Common myeloid progenitor, CD34-positive (primary cell): ENCODE measurements at regions not wholly inside any gene's neighbourhood (a gene's known extent, or its start where the extent isn't known, plus 50 kb on each side); places are given as distances from the start of the nearest gene placed in this dataset.

Source experiments
- CTCF ChIA-PET: fragments of 350-600 bp; sonication (Branson Sonifier 250); formaldehyde crosslinking; loops from one replicate; lab custom pipeline; 2021; ENCODE audit warnings: antibody characterized with exemption; lab: Charles Lee
- POLR2A ChIA-PET: fragments of 350-600 bp; sonication (Branson Sonifier 250); formaldehyde crosslinking; loops from one replicate; lab custom pipeline; 2021; ENCODE audit warnings: antibody characterized with exemption; lab: Charles Lee
- DNase-seq, 3 donors: peaks; one replicate each; pipeline versions ENCODE4 v3.0.0 to v3.0.0-alpha.2; 2013
- H3K27ac ChIP-seq, 2 experiments: 1 replicate in 1 of 2; 2 replicates in 1 of 2; pipeline ENCODE4 v1.7.0; 2013; ENCODE audit warnings: inconsistent platforms in 2 of 2, low read length in 2 of 2, mild to moderate bottlenecking in 2 of 2, low read depth in 1 of 2, moderate library complexity in 1 of 2; ENCODE audit not compliant: severe bottlenecking in 2 of 2, insufficient read depth in 1 of 2, poor library complexity in 1 of 2
- H3K27me3 ChIP-seq, 5 experiments: replicated peaks in 2 of 5; 1 replicate in 3 of 5; 2 replicates in 2 of 5; pipeline versions ENCODE4 v1.6.1 to v1.7.0; 2013; ENCODE audit warnings: low read length in 4 of 5, mild to moderate bottlenecking in 2 of 5, moderate library complexity in 2 of 5, inconsistent platforms in 1 of 5; ENCODE audit not compliant: insufficient read depth in 5 of 5, control insufficient read depth in 4 of 5
- H3K36me3 ChIP-seq, 4 experiments: 1 replicate in 2 of 4; 2 replicates in 2 of 4; pipeline versions ENCODE4 v1.6.1 to v1.7.0; 2013; ENCODE audit warnings: low read length in 3 of 4, control low read depth in 1 of 4, mild to moderate bottlenecking in 1 of 4; ENCODE audit not compliant: control insufficient read depth in 4 of 4, insufficient read depth in 4 of 4
- H3K4me1 ChIP-seq, 4 experiments: 1 replicate in 3 of 4; 2 replicates in 1 of 4; pipeline versions ENCODE4 v1.6.1 to v1.7.1; 2013; ENCODE audit warnings: low read length in 3 of 4, mild to moderate bottlenecking in 3 of 4, control low read depth in 1 of 4, inconsistent platforms in 1 of 4, moderate library complexity in 1 of 4; ENCODE audit not compliant: control insufficient read depth in 4 of 4, insufficient read depth in 4 of 4; ENCODE audit errors: control extremely low read depth in 1 of 4
- H3K4me3 ChIP-seq, 7 experiments: 1 replicate in 4 of 7; 2 replicates in 3 of 7; pipeline versions ENCODE4 v1.5.1 to v1.7.0; 2013; ENCODE audit warnings: mild to moderate bottlenecking in 7 of 7, low read length in 6 of 7, moderate library complexity in 6 of 7, inconsistent platforms in 2 of 7, low read depth in 2 of 7, control low read depth in 1 of 7; ENCODE audit not compliant: insufficient read depth in 4 of 7, control insufficient read depth in 1 of 7; ENCODE audit errors: extremely low read depth in 1 of 7
- H3K9me3 ChIP-seq, 5 experiments: 1 replicate in 4 of 5; 2 replicates in 1 of 5; pipeline versions ENCODE4 v1.6.1 to v1.7.1; 2013; ENCODE audit warnings: low read length in 4 of 5, mild to moderate bottlenecking in 2 of 5, inconsistent platforms in 1 of 5, low read depth in 1 of 5, moderate library complexity in 1 of 5; ENCODE audit not compliant: control insufficient read depth in 4 of 5, insufficient read depth in 2 of 5; ENCODE audit errors: control extremely low read depth in 1 of 5
- WGBS: methylation state at CpG from one replicate; pipeline ENCODE4 v1.1.5; 2013; ENCODE audit not compliant: insufficient coverage; 5-methylcytosine and 5-hydroxymethylcytosine counted together

DNA sequence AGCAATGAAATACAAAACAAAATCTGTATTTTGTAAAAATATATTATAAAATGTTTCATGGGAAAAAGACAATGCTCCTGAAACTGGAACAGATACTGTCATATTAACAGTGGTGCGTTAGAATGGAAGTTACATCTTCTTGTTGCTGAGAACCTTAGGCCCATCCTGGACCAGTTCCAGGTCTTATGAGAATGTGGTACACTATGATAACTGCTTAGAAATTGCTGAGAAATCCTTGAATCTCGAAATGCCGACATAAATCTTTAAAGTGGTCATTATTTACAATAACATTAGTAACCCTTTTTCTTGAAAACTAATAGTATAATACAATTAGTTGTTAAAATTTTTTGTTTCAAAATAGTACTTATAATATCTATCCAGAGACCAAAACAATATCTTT lies 747.9 kb upstream of the NCAM2 start:
- H3K36me3 ChIP-seq = peaks cover 2 to 8% (median 5%) of the 10 kb centered on the region in 4 experiments
- no peak overlapping the region for H3K4me3 ChIP-seq
- no peaks in the 10 kb centered on the region for H3K9me3 ChIP-seq
- ChIA-PET CTCF (interaction anchor here (1.0 to 1.2 kb wide), 2 partner anchors 9 kb away, joined by 3 to 4 read pairs; no protein-coding TSS in a partner anchor), POLR2A (interaction anchor here (0.6 kb wide), 1 partner anchor 677 kb away, joined by 3 read pairs; no protein-coding TSS in a partner anchor)
- H3K27me3 ChIP-seq = no peaks in the 10 kb centered on the region
- WGBS = 0% methylated on average over 1 of the region's 3 CpGs
- DNase-seq = peak; percentile 34 to 79 (median 75)
- H3K4me1 ChIP-seq = peaks cover 2 to 11% (median 5%) of the 10 kb centered on the region in 4 experiments
- no peak overlapping the region for H3K27ac ChIP-seq

GRCh38 chr21:20253261-20253660 lies 744.9 kb upstream of the NCAM2 start:
- WGBS = no CpG with 5 or more reads among the region's 3 CpGs
- POLR2A ChIA-PET = no interaction called here
- Histone ChIP-seq H3K36me3 (peaks cover 2 to 8% (median 5%) of the 10 kb centered on the region in 4 experiments), H3K4me3 (no peak overlapping the region), H3K9me3 (no peaks in the 10 kb centered on the region), H3K4me1 (peaks cover 6 to 21% (median 16%) of the 10 kb centered on the region in 4 experiments), H3K27me3 (no peaks in the 10 kb centered on the region), H3K27ac (peak overlapping the region in 1 of 2 experiments; percentile 18)
- no peak for DNase-seq
- CTCF ChIA-PET = interaction anchor here (1.2 kb wide), 1 partner anchor 12 kb away, joined by 4 read pairs; no protein-coding TSS in a partner anchor

DNA sequence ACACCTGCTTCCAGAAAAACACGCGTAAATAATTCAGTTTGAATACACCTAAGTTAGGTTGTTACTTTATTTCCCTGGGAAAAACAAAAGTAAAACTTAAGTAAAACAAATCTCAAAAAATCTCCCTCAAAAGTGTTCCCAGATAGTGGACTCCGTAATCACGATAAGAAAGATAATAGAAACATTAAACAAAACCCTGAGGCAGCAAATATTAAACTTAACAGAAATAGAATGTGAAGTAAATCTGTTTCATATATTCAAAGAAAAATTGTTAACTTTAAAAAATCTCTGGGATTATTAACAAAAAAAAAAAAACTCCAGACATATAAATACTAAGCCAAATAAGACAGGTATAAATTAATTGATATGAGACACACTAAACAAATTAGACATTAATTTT lies 743.2 kb upstream of the NCAM2 start:
- Histone ChIP-seq H3K4me3 (peak overlapping the region in 3 of 7 experiments; percentile 74 to 92 (median 86)), H3K9me3 (no peaks in the 10 kb centered on the region), H3K36me3 (peaks cover 2 to 8% (median 5%) of the 10 kb centered on the region in 4 experiments), H3K27ac (peak overlapping the region; percentile 97 to 98), H3K4me1 (peaks cover 13 to 31% (median 28%) of the 10 kb centered on the region in 4 experiments), H3K27me3 (no peaks in the 10 kb centered on the region)
- no peak for DNase-seq
- WGBS = no CpG with 5 or more reads among the region's 4 CpGs
- ChIA-PET CTCF (no interaction called here), POLR2A (interaction anchor here (0.7 kb wide), 1 partner anchor 41 kb away, joined by 3 read pairs; no protein-coding TSS in a partner anchor)

DNA sequence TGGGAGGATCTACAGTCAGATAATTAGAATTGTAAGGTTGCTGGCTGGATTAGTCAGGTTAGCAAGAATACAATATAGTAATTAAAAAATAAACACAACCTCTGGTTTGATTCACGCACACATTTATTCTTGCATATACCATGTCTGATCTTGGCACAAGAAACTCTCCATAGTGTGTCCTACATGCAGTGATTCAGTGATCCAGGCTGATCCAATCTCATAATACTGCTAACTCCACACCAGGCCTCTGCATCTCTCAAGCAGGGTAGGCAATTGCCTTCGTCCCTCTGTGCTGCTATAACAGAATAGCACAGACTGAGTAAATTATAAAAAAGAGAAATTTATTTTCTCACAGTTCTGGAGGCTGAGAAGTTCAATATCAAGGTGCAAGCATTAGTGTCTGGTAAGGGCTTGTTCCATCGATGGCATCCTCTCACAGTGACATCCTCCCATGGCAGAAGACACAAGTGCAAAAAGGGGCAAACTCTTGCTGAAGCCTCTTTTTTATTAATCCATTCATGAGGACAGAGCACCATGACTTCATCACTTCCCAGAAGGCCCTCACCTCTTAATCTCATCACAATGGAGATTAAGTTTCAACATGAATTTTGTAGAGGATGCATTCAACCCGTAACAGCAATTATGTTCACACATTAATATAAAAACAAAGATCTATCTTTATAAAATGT lies 741.0 kb upstream of the NCAM2 start:
- peak in 2 of 3 donors; percentile 40 to 53 for DNase-seq
- ChIA-PET POLR2A (no interaction called here), CTCF (interaction anchor here (2.5 kb wide), 1 partner anchor 10 kb away, joined by 7 read pairs; no protein-coding TSS in a partner anchor)
- Histone ChIP-seq H3K4me3 (peak overlapping the region in 6 of 7 experiments; percentile 59 to 92 (median 74)), H3K27ac (peak overlapping the region; percentile 97 to 98), H3K36me3 (peaks cover 2 to 8% (median 5%) of the 10 kb centered on the region in 4 experiments), H3K9me3 (no peaks in the 10 kb centered on the region), H3K27me3 (no peaks in the 10 kb centered on the region), H3K4me1 (peaks cover 23 to 49% (median 29%) of the 10 kb centered on the region in 4 experiments)
- 0% methylated on average over 3 of the region's 4 CpGs for WGBS

GRCh38 chr21:20258542-20258941 lies 739.7 kb upstream of the NCAM2 start:
- Histone ChIP-seq H3K4me1 (peaks cover 23 to 46% (median 29%) of the 10 kb centered on the region in 4 experiments), H3K4me3 (peak overlapping the region in 6 of 7 experiments; percentile 59 to 92 (median 74)), H3K27ac (peak overlapping the region; percentile 97 to 98), H3K36me3 (peaks cover 1 to 6% (median 4%) of the 10 kb centered on the region in 4 experiments), H3K9me3 (no peaks in the 10 kb centered on the region), H3K27me3 (no peaks in the 10 kb centered on the region)
- DNase-seq = peak; percentile 88 to 98 (median 96)
- CTCF ChIA-PET = interaction anchor here (0.7 to 2.5 kb wide), 6 partner anchors 9 to 184 kb away, joined by 3 to 7 read pairs (median 4); no protein-coding TSS in a partner anchor
- 0% methylated on average over 1 of the region's 2 CpGs for WGBS
- POLR2A ChIA-PET = interaction anchor here (0.6 kb wide), 1 partner anchor 66 kb away, joined by 3 read pairs; no protein-coding TSS in a partner anchor

DNA sequence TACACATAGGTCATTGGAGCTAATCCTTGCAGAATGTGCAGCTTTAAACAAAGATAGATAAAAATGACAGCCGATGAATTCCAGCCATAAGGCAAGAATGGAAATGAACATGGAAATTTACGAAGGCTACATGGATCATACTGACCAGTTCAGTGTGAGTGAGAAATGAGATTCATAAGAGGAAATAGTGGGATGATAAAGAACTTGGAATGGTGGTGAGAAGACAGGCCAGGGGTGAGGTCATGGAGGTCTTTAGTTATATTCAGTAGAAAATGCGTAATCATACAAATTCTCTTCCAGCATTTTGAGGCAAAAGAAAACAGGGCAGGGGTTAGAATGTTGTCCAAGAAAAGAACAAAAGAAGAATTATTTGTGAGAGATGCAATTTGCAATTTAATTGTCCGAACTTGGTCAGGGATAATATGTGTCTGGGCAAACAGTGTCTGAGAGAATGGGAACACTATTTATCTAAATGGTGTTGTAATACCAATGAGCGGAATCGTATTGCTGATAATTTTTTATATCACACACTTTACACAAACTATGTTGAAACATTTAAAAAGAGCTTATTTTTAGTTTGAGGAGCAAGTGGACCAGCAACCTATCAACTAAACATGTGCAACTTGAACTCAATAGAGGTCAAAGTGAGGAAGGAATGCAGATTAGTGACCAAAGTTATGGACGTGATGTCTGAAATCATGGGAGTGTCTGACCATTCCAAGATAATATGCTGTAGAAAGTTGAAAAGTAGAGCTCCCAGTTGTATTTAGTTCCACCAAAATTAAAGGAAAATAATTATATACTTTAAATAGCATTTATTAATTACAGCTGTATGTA lies 739.0 kb upstream of the NCAM2 start:
- Histone ChIP-seq H3K36me3 (no peaks in the 10 kb centered on the region), H3K27me3 (no peaks in the 10 kb centered on the region), H3K9me3 (no peaks in the 10 kb centered on the region), H3K4me1 (peaks cover 23 to 46% (median 29%) of the 10 kb centered on the region in 4 experiments), H3K4me3 (peak overlapping the region in 4 of 7 experiments; percentile 23 to 92 (median 72)), H3K27ac (peak overlapping the region; percentile 69 to 97)
- POLR2A ChIA-PET = interaction anchor here (0.6 kb wide), 1 partner anchor 65 kb away, joined by 3 read pairs; no protein-coding TSS in a partner anchor
- 82% methylated on average over 3 of the region's 7 CpGs for WGBS
- no peak for DNase-seq
- CTCF ChIA-PET = interaction anchor here (0.7 to 2.5 kb wide), 6 partner anchors 9 to 183 kb away, joined by 3 to 7 read pairs (median 4); no protein-coding TSS in a partner anchor
